ENCODE measurements at regions not wholly inside any gene's neighbourhood (a gene's known extent, or its start where the extent isn't known, plus 50 kb on each side); places are given as distances from the start of the nearest gene placed in this dataset.

DNA sequence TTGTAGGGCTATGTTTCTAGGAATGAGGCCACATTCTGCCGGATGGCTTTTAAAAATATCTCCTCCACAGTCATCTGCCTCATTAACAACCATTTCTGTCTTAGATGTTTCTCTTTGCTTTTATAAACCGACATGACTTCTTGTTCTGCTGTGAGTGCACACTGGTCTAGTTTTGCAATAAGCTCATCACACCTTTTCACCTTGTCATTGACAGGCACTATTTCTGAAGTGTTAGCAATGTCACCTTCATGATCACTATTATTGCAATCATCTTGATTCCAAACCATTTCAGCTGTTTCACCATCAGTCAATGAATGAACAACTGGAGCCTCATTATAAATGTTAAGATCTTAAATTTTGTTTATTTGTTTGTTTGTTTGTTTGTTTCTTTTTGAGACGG, 523.7 kb upstream of the DSEL start:
- Histone ChIP-seq H3K27me3 (no peaks in the 10 kb centered on the region), H3K9me3 (ENCODE audit: low read depth) (no peaks in the 10 kb centered on the region), H3K27ac (no peak overlapping the region), H3F3A (ENCODE audit: low read depth) (no peaks in the 10 kb centered on the region), H3K4me1 (no peaks in the 10 kb centered on the region), H3K4me3 (no peak overlapping the region), H3K4me2 (no peak overlapping the region), H3K9ac (no peak overlapping the region), H2AFZ (replicated peaks) (no peak overlapping the region), H3K36me3 (no peaks in the 10 kb centered on the region), H4K20me1 (ENCODE audit: low read depth) (no peaks in the 10 kb centered on the region), H3K79me2 (ENCODE audit: low read depth) (no peaks in the 10 kb centered on the region)
- no peak for DNase-seq (ENCODE audit: low spot score)
- Mint-ChIP-seq H3K27me3 (ENCODE audit: insufficient read depth, low read depth) (no peaks in the 10 kb centered on the region), H3K4me3 (no peak overlapping the region), H3K4me1 (no peaks in the 10 kb centered on the region), H3K9me3 (no peaks in the 10 kb centered on the region), H3K36me3 (no peaks in the 10 kb centered on the region), H3K27ac (no peak overlapping the region)
- TF ChIP-seq, protein P1, sequence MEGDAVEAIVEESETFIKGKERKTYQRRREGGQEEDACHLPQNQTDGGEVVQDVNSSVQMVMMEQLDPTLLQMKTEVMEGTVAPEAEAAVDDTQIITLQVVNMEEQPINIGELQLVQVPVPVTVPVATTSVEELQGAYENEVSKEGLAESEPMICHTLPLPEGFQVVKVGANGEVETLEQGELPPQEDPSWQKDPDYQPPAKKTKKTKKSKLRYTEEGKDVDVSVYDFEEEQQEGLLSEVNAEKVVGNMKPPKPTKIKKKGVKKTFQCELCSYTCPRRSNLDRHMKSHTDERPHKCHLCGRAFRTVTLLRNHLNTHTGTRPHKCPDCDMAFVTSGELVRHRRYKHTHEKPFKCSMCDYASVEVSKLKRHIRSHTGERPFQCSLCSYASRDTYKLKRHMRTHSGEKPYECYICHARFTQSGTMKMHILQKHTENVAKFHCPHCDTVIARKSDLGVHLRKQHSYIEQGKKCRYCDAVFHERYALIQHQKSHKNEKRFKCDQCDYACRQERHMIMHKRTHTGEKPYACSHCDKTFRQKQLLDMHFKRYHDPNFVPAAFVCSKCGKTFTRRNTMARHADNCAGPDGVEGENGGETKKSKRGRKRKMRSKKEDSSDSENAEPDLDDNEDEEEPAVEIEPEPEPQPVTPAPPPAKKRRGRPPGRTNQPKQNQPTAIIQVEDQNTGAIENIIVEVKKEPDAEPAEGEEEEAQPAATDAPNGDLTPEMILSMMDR (IDR thresholded peaks at IDR 0.05) = no peak
- TF ChIP-seq EZH2phosphoT487 (IDR thresholded peaks at IDR 0.05) (no peak), EZH2 (IDR thresholded peaks at IDR 0.05) (no peak)

DNA sequence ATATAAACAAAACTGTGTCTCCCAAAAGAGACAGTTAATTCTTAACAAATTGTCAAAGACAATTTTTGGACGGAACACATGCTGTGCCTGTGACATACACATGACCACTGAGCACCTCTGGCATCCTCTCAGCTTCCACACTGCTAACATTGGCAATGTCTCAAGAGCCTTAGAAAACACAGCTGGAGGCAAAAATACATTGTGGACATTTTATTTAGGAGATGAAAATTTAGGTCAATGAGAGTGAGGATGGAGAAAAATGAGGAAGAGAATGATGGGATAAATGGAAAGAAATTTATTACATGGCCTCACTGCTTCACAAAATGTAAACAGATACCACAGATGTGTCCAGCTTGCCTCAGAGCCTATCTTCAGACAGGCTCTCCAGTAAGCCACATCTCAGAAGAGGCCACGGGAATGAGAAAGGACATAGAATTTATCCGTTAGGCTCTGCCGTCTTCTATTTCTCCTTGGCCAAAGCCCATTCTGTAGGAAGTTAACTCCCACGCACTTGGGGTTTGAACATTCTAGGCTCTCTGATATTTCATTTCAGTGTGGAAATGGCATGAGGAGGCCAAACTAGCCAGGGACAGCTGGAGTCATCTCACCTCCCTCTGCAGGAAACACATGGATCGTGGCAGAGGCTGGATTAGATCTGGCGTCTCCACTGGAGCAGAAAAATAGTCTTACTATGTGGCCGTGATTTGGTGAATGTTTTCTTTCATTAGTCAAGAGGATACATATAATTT, 519.4 kb upstream of the DSEL start:
- H3K9me3 Mint-ChIP-seq = no peaks in the 10 kb centered on the region
- no peak overlapping the region for H3K4me3 Mint-ChIP-seq
- Histone ChIP-seq H3K4me2 (no peak overlapping the region), H3K79me2 (ENCODE audit: low read depth) (no peaks in the 10 kb centered on the region), H2AFZ (replicated peaks) (no peak overlapping the region), H3K4me1 (no peaks in the 10 kb centered on the region), H3K4me3 (no peak overlapping the region), H4K20me1 (ENCODE audit: low read depth) (no peaks in the 10 kb centered on the region), H3K36me3 (no peaks in the 10 kb centered on the region), H3K27me3 (no peaks in the 10 kb centered on the region), H3K27ac (no peak overlapping the region), H3F3A (ENCODE audit: low read depth) (no peaks in the 10 kb centered on the region), H3K9me3 (ENCODE audit: low read depth) (no peaks in the 10 kb centered on the region), H3K9ac (no peak overlapping the region)
- no peak overlapping the region for H3K27ac Mint-ChIP-seq
- H3K36me3 Mint-ChIP-seq = no peaks in the 10 kb centered on the region
- H3K27me3 Mint-ChIP-seq (ENCODE audit: insufficient read depth, low read depth) = no peaks in the 10 kb centered on the region
- no peaks in the 10 kb centered on the region for H3K4me1 Mint-ChIP-seq
- TF ChIP-seq EZH2phosphoT487 (IDR thresholded peaks at IDR 0.05) = no peak
- TF ChIP-seq, protein P1 (IDR thresholded peaks at IDR 0.05) = no peak
- TF ChIP-seq EZH2 (IDR thresholded peaks at IDR 0.05) = no peak
- no peak for DNase-seq (ENCODE audit: low spot score)

DNA sequence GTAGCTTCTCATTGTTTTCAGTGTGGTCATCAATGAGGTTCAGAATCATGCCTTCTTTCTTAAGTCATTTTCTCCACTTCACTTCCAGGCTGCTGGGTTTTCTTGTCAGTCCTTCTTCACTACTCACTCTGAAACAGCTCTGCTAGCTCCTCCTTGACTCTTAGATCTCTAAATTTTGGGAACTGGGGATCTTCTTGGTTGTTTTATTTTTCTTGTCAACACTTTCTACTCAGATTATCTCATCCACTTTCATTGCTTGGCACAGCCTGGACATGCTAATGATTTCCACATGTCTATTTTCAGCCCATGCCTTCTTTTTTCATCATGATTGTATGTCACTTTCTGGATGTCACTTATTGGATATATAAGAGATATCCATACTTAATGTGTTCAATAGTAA, 517.8 kb upstream of the DSEL start:
- H2AFZ ChIP-seq (replicated peaks) = no peak overlapping the region
- no peaks in the 10 kb centered on the region for H3F3A ChIP-seq (ENCODE audit: low read depth)
- H3K27ac Mint-ChIP-seq = no peak overlapping the region
- H3K27me3 Mint-ChIP-seq (ENCODE audit: insufficient read depth, low read depth) = no peaks in the 10 kb centered on the region
- H3K36me3 ChIP-seq = no peaks in the 10 kb centered on the region
- H3K4me2 ChIP-seq = no peak overlapping the region
- no peak overlapping the region for H3K4me3 Mint-ChIP-seq
- H3K9me3 Mint-ChIP-seq = no peaks in the 10 kb centered on the region
- H3K27ac ChIP-seq = no peak overlapping the region
- no peaks in the 10 kb centered on the region for H3K79me2 ChIP-seq (ENCODE audit: low read depth)
- H3K9ac ChIP-seq = no peak overlapping the region
- DNase-seq (ENCODE audit: low spot score) = no peak
- TF ChIP-seq, protein P1 (IDR thresholded peaks at IDR 0.05) = no peak
- no peak for TF ChIP-seq EZH2 (IDR thresholded peaks at IDR 0.05)
- no peak for TF ChIP-seq EZH2phosphoT487 (IDR thresholded peaks at IDR 0.05)
- H3K4me1 ChIP-seq = no peaks in the 10 kb centered on the region
- no peaks in the 10 kb centered on the region for H4K20me1 ChIP-seq (ENCODE audit: low read depth)
- no peaks in the 10 kb centered on the region for H3K4me1 Mint-ChIP-seq
- H3K4me3 ChIP-seq = no peak overlapping the region
- H3K9me3 ChIP-seq (ENCODE audit: low read depth) = no peaks in the 10 kb centered on the region
- no peaks in the 10 kb centered on the region for H3K36me3 Mint-ChIP-seq
- no peaks in the 10 kb centered on the region for H3K27me3 ChIP-seq
